ENCODE measurements at regions not wholly inside any gene's neighbourhood (a gene's known extent, or its start where the extent isn't known, plus 50 kb on each side); places are given as distances from the start of the nearest gene placed in this dataset.

DNA sequence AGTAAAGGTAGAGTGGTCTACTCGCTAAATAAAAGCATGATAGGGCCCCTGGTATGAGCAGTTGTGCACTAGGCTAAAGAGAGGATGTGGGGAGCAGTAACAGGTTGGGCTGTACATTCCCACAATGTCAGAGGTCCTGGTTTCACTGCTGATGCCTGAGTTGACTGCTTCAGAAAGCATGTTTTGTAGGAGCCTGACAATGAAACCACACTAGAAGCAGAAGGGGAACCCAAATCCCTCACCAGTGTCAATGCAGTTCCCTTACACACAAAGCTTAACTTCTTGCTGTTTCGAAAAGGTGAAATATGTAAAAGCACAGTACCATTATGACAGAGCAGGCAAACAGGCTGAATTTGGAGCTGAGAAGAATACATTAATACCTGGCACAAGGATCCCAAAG, 291.7 kb upstream of the KYNU start:
- no peaks in the 10 kb centered on the region for H3K27me3 ChIP-seq (replicated peaks; ENCODE audit: insufficient read depth)
- intact Hi-C loops (cut with DNase I) = no loop called here
- WGBS = 90% methylated on average over 2 of the region's 2 CpGs

GRCh38 chr2:142582317-142582716, 295.1 kb upstream of the KYNU start:
- H3K27ac ChIP-seq = no peak overlapping the region
- H3K36me3 ChIP-seq = no peaks in the 10 kb centered on the region
- H3K27me3 ChIP-seq (replicated peaks; ENCODE audit: insufficient read depth) = no peaks in the 10 kb centered on the region
- 69% methylated on average over 2 of the region's 2 CpGs for WGBS
- no peak for DNase-seq (ENCODE audit: low spot score)
- no peak for TF ChIP-seq POLR2A (IDR thresholded peaks at IDR 0.05)
- no peak for TF ChIP-seq POLR2AphosphoS5 (IDR thresholded peaks at IDR 0.05)
- TF ChIP-seq, protein P1, sequence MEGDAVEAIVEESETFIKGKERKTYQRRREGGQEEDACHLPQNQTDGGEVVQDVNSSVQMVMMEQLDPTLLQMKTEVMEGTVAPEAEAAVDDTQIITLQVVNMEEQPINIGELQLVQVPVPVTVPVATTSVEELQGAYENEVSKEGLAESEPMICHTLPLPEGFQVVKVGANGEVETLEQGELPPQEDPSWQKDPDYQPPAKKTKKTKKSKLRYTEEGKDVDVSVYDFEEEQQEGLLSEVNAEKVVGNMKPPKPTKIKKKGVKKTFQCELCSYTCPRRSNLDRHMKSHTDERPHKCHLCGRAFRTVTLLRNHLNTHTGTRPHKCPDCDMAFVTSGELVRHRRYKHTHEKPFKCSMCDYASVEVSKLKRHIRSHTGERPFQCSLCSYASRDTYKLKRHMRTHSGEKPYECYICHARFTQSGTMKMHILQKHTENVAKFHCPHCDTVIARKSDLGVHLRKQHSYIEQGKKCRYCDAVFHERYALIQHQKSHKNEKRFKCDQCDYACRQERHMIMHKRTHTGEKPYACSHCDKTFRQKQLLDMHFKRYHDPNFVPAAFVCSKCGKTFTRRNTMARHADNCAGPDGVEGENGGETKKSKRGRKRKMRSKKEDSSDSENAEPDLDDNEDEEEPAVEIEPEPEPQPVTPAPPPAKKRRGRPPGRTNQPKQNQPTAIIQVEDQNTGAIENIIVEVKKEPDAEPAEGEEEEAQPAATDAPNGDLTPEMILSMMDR (IDR thresholded peaks at IDR 0.05) = no peak
- no peaks in the 10 kb centered on the region for H3K4me1 ChIP-seq (replicated peaks)
- H3K9me3 ChIP-seq = no peaks in the 10 kb centered on the region
- intact Hi-C loops (cut with DNase I) = no loop called here
- H3K4me3 ChIP-seq = no peak overlapping the region

More for the DNA sequence above, 291.7 kb upstream of the KYNU start:
- H3K9me3 ChIP-seq = no peaks in the 10 kb centered on the region
- H3K36me3 ChIP-seq = no peaks in the 10 kb centered on the region
- DNase-seq (ENCODE audit: low spot score) = no peak
- no peaks in the 10 kb centered on the region for H3K4me1 ChIP-seq (replicated peaks)
- TF ChIP-seq POLR2A (IDR thresholded peaks at IDR 0.05) (no peak), POLR2AphosphoS5 (IDR thresholded peaks at IDR 0.05) (no peak)
- TF ChIP-seq, protein P1 (IDR thresholded peaks at IDR 0.05) = no peak
- no peak overlapping the region for H3K4me3 ChIP-seq
- no peak overlapping the region for H3K27ac ChIP-seq

- TF ChIP-seq, protein P1 (IDR thresholded peaks at IDR 0.05) = no peak
- TF ChIP-seq POLR2A (IDR thresholded peaks at IDR 0.05) (no peak), POLR2AphosphoS5 (IDR thresholded peaks at IDR 0.05) (no peak)
- Histone ChIP-seq H3K4me3 (no peak overlapping the region), H3K4me1 (replicated peaks) (no peaks in the 10 kb centered on the region), H3K27me3 (replicated peaks; ENCODE audit: insufficient read depth) (no peaks in the 10 kb centered on the region), H3K9me3 (no peaks in the 10 kb centered on the region), H3K36me3 (no peaks in the 10 kb centered on the region), H3K27ac (no peak overlapping the region)
- no peak for DNase-seq (ENCODE audit: low spot score)
- WGBS = 55% methylated on average over 1 of the region's 1 CpG
- intact Hi-C loops (cut with DNase I) = no loop called here
These were observed 296.0 kb upstream of the KYNU start for GRCh38 chr2:142581491-142581890.

- TF ChIP-seq POLR2AphosphoS5 (IDR thresholded peaks at IDR 0.05) (no peak), POLR2A (IDR thresholded peaks at IDR 0.05) (no peak)
- TF ChIP-seq, protein P1 (IDR thresholded peaks at IDR 0.05) = no peak
- Histone ChIP-seq H3K4me1 (replicated peaks) (no peaks in the 10 kb centered on the region), H3K27me3 (replicated peaks; ENCODE audit: insufficient read depth) (no peaks in the 10 kb centered on the region), H3K9me3 (no peaks in the 10 kb centered on the region), H3K27ac (no peak overlapping the region), H3K4me3 (no peak overlapping the region), H3K36me3 (no peaks in the 10 kb centered on the region)
- DNase-seq (ENCODE audit: low spot score) = no peak
- intact Hi-C loops (cut with DNase I) = no loop called here
- WGBS = 91% methylated on average over 5 of the region's 5 CpGs
These were observed 296.8 kb upstream of the KYNU start for GRCh38 chr2:142580691-142581090.

- TF ChIP-seq POLR2A (IDR thresholded peaks at IDR 0.05) (no peak), POLR2AphosphoS5 (IDR thresholded peaks at IDR 0.05) (no peak)
- TF ChIP-seq, protein P1 (IDR thresholded peaks at IDR 0.05) = no peak
- Histone ChIP-seq H3K9me3 (no peaks in the 10 kb centered on the region), H3K36me3 (no peaks in the 10 kb centered on the region), H3K27me3 (replicated peaks; ENCODE audit: insufficient read depth) (no peaks in the 10 kb centered on the region), H3K4me1 (replicated peaks) (no peaks in the 10 kb centered on the region), H3K4me3 (no peak overlapping the region), H3K27ac (no peak overlapping the region)
- no peak for DNase-seq (ENCODE audit: low spot score)
- 64% methylated on average over 1 of the region's 1 CpG for WGBS
- intact Hi-C loops (cut with DNase I) = no loop called here
These were observed 301.9 kb upstream of the KYNU start for GRCh38 chr2:142575561-142575960.
